HL-60 (cell line): ENCODE measurements at regions not wholly inside any gene's neighbourhood (a gene's known extent, or its start where the extent isn't known, plus 50 kb on each side); places are given as distances from the start of the nearest gene placed in this dataset.

ENCODE experiments used
- DNase-seq, 2 experiments: peaks; one replicate each; pipeline ENCODE4 v3.0.0-alpha.2; 2010 to 2020; ENCODE audit warnings: low read depth in 1 of 2, low spot score in 1 of 2
- H3K27ac ChIP-seq: fragments of 250-450 bp; sonication (Bioruptor Pico); replicated peaks from 2 replicates; pipeline ENCODE4 v1.5.1; 2020; ENCODE audit warnings: mild to moderate bottlenecking, moderate library complexity
- H3K27me3 ChIP-seq: fragments of 250-450 bp; sonication (Bioruptor Pico); 2 replicates; pipeline ENCODE4 v1.5.1; 2021; ENCODE audit warnings: mild to moderate bottlenecking, moderate library complexity; ENCODE audit not compliant: insufficient read depth, poor library complexity, severe bottlenecking
- H3K4me3 ChIP-seq: replicated peaks from 2 replicates; pipeline ENCODE4 v1.5.1; 2011; ENCODE audit warnings: mild to moderate bottlenecking, control low read depth, low read length; ENCODE audit not compliant: insufficient read depth
- CTCF ChIP-seq: IDR thresholded peaks from one replicate; pipeline ENCODE4 v1.5.1; 2011; ENCODE audit warnings: low read length, control low read depth, inconsistent platforms; ENCODE audit not compliant: insufficient read depth
- GABPA ChIP-seq: IDR thresholded peaks from 2 replicates; pipeline ENCODE4 v1.6.1; 2012; ENCODE audit warnings: low read depth
- POLR2AphosphoS5 ChIP-seq: IDR thresholded peaks from 2 replicates; pipeline ENCODE4 v1.6.1; 2012; ENCODE audit warnings: low read depth
- REST ChIP-seq: IDR thresholded peaks from 2 replicates; pipeline ENCODE4 v1.6.1; 2012; ENCODE audit warnings: low read depth; ENCODE audit not compliant: insufficient replicate concordance
- SPI1 ChIP-seq: IDR thresholded peaks from 2 replicates; pipeline ENCODE4 v1.6.1; 2012; ENCODE audit warnings: low read depth, mild to moderate bottlenecking, borderline replicate concordance

- no peak overlapping the region for H3K4me3 ChIP-seq
- no peak for TF ChIP-seq SPI1
- no peak for TF ChIP-seq CTCF
- no peak for DNase-seq
- H3K27me3 ChIP-seq = no peaks in the 10 kb centered on the region
- no peak overlapping the region for H3K27ac ChIP-seq
These were observed 217.4 kb downstream of the MANEA start for GRCh38 chr6:95794749-95795148.

- TF ChIP-seq REST (no peak), CTCF (no peak), GABPA (no peak), POLR2AphosphoS5 (no peak), SPI1 (no peak)
- H3K27me3 ChIP-seq = no peaks in the 10 kb centered on the region
- H3K27ac ChIP-seq = no peak overlapping the region
- DNase-seq = no peak
- no peak overlapping the region for H3K4me3 ChIP-seq
These were observed 218.6 kb downstream of the MANEA start for GRCh38 chr6:95795927-95796326.

GRCh38 chr6:95797054-95797453 is 218.7 kb upstream of the FUT9 start:
- no peak overlapping the region for H3K27ac ChIP-seq
- TF ChIP-seq GABPA = no peak
- TF ChIP-seq SPI1 = no peak
- TF ChIP-seq CTCF = no peak
- no peak for TF ChIP-seq POLR2AphosphoS5
- no peak for TF ChIP-seq REST

GRCh38 chr6:95802978-95803377 is 212.8 kb upstream of the FUT9 start:
- TF ChIP-seq REST (no peak), SPI1 (no peak), CTCF (no peak), GABPA (no peak), POLR2AphosphoS5 (no peak)
- no peak overlapping the region for H3K4me3 ChIP-seq
- no peaks in the 10 kb centered on the region for H3K27me3 ChIP-seq
- H3K27ac ChIP-seq = no peak overlapping the region
- DNase-seq = no peak

More at GRCh38 chr6:95797054-95797453, 218.7 kb upstream of the FUT9 start:
- no peak overlapping the region for H3K4me3 ChIP-seq
- H3K27me3 ChIP-seq = no peaks in the 10 kb centered on the region
- no peak for DNase-seq
